22Rv1 (cell line): ENCODE measurements at regions not wholly inside any gene's neighbourhood (a gene's known extent, or its start where the extent isn't known, plus 50 kb on each side); places are given as distances from the start of the nearest gene placed in this dataset.

ENCODE experiments used
- ZFX ChIP-seq: fragments of 450-650 bp; IDR thresholded peaks from 2 replicates; pipeline ENCODE4 v1.6.1; 2017; ENCODE audit warnings: antibody characterized with exemption, borderline replicate concordance
- TF ChIP-seq, protein P1 (sequence below): fragments of 450-650 bp; IDR thresholded peaks from 2 replicates; pipeline ENCODE4 v1.5.1; 2017; ENCODE audit warnings: mild to moderate bottlenecking

DNA sequence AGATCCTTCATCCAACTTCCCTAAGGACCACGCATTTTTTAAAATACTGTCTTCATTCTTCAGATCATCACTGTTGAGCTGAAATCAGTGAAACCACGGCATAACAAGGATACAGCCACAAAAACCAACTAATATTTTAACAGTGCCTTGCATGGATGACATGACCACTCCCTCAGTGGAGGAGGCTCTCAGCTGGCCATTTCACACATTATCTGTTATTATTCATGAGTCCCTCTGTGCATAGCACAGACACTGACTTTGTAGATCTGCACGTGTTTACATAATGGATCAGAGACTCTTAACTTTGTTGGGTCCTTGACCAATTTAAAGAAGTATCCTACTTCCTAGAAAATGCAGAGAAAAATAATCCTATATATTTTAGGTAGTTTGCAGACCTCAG is 104.8 kb upstream of the NUDT7 start:
- TF ChIP-seq, protein P1, sequence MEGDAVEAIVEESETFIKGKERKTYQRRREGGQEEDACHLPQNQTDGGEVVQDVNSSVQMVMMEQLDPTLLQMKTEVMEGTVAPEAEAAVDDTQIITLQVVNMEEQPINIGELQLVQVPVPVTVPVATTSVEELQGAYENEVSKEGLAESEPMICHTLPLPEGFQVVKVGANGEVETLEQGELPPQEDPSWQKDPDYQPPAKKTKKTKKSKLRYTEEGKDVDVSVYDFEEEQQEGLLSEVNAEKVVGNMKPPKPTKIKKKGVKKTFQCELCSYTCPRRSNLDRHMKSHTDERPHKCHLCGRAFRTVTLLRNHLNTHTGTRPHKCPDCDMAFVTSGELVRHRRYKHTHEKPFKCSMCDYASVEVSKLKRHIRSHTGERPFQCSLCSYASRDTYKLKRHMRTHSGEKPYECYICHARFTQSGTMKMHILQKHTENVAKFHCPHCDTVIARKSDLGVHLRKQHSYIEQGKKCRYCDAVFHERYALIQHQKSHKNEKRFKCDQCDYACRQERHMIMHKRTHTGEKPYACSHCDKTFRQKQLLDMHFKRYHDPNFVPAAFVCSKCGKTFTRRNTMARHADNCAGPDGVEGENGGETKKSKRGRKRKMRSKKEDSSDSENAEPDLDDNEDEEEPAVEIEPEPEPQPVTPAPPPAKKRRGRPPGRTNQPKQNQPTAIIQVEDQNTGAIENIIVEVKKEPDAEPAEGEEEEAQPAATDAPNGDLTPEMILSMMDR = no peak
- no peak for TF ChIP-seq ZFX
